ENCODE measurements at regions not wholly inside any gene's neighbourhood (a gene's known extent, or its start where the extent isn't known, plus 50 kb on each side); places are given as distances from the start of the nearest gene placed in this dataset.
A peak's percentile ranks its signal among the peaks of the same experiment; 100 is the strongest.

GRCh38 chr2:15800495-15801329, 139.6 kb upstream of the MYCN start:
- no peak overlapping the region for H3K4me3 Mint-ChIP-seq
- peaks cover 42% of the 10 kb centered on the region for H3K4me1 Mint-ChIP-seq (ENCODE audit: unreplicated experiment)
- DNase-seq (ENCODE audit: extremely low spot score, unreplicated experiment) = no peak
- no peaks in the 10 kb centered on the region for H3K9me3 Mint-ChIP-seq
- H3K27ac Mint-ChIP-seq = no peak overlapping the region
- no peaks in the 10 kb centered on the region for H3K36me3 Mint-ChIP-seq
- TF ChIP-seq CTCF (conservative IDR thresholded peaks at IDR 0.05) = no peak
- H3K27me3 Mint-ChIP-seq = peaks cover 8% of the 10 kb centered on the region

- no peaks in the 10 kb centered on the region for H3K9me3 Mint-ChIP-seq
- H3K27me3 Mint-ChIP-seq = peaks cover 6% of the 10 kb centered on the region
- H3K36me3 Mint-ChIP-seq = no peaks in the 10 kb centered on the region
- TF ChIP-seq CTCF (conservative IDR thresholded peaks at IDR 0.05) = no peak
- H3K4me1 Mint-ChIP-seq (ENCODE audit: unreplicated experiment) = peaks cover 37% of the 10 kb centered on the region
- H3K4me3 Mint-ChIP-seq = no peak overlapping the region
- H3K27ac Mint-ChIP-seq = no peak overlapping the region
- DNase-seq (ENCODE audit: extremely low spot score, unreplicated experiment) = no peak
Observed at GRCh38 chr2:15801439-15801838, 138.9 kb upstream of the MYCN start.

- no peak overlapping the region for H3K4me3 Mint-ChIP-seq
- H3K9me3 Mint-ChIP-seq = no peaks in the 10 kb centered on the region
- TF ChIP-seq CTCF (conservative IDR thresholded peaks at IDR 0.05) = no peak
- H3K36me3 Mint-ChIP-seq = no peaks in the 10 kb centered on the region
- no peak overlapping the region for H3K27ac Mint-ChIP-seq
- H3K4me1 Mint-ChIP-seq (ENCODE audit: unreplicated experiment) = peaks cover 34% of the 10 kb centered on the region
- DNase-seq (ENCODE audit: extremely low spot score, unreplicated experiment) = no peak
- peaks cover 6% of the 10 kb centered on the region for H3K27me3 Mint-ChIP-seq
Observed at GRCh38 chr2:15801904-15802303, 138.4 kb upstream of the MYCN start.

GRCh38 chr2:15802657-15803542, 137.4 kb upstream of the MYCN start:
- H3K27me3 Mint-ChIP-seq = peaks cover 6% of the 10 kb centered on the region
- no peaks in the 10 kb centered on the region for H3K9me3 Mint-ChIP-seq
- H3K4me1 Mint-ChIP-seq (ENCODE audit: unreplicated experiment) = peaks cover 26% of the 10 kb centered on the region
- no peak for TF ChIP-seq CTCF (conservative IDR thresholded peaks at IDR 0.05)
- H3K4me3 Mint-ChIP-seq = peak overlapping the region; percentile 12
- no peak for DNase-seq (ENCODE audit: extremely low spot score, unreplicated experiment)
- peak overlapping the region; percentile 3 for H3K27ac Mint-ChIP-seq
- no peaks in the 10 kb centered on the region for H3K36me3 Mint-ChIP-seq

- H3K36me3 Mint-ChIP-seq = no peaks in the 10 kb centered on the region
- H3K4me1 Mint-ChIP-seq (ENCODE audit: unreplicated experiment) = peaks cover 29% of the 10 kb centered on the region
- no peak for DNase-seq (ENCODE audit: extremely low spot score, unreplicated experiment)
- H3K27ac Mint-ChIP-seq = peak overlapping the region; percentile 3
- no peaks in the 10 kb centered on the region for H3K9me3 Mint-ChIP-seq
- H3K27me3 Mint-ChIP-seq = peaks cover 6% of the 10 kb centered on the region
- H3K4me3 Mint-ChIP-seq = no peak overlapping the region
- TF ChIP-seq CTCF (conservative IDR thresholded peaks at IDR 0.05) = no peak
Observed at GRCh38 chr2:15803543-15804245, 136.7 kb upstream of the MYCN start.

Measured in type B pancreatic cell (in vitro differentiated cells).